Pancreas (tissue), 10 donors: ENCODE measurements at regions not wholly inside any gene's neighbourhood (a gene's known extent, or its start where the extent isn't known, plus 50 kb on each side); places are given as distances from the start of the nearest gene placed in this dataset.

Source experiments
- ATAC-seq, 4 donors: fragments of 200-7000 bp; cut with Tn5 transposase; one replicate each; pipeline versions ENCODE4 v1.8.0 to v1.9.1; 2020; ENCODE audit warnings: mild to moderate bottlenecking in 4 of 4, moderate library complexity in 4 of 4
- DNase-seq, 6 donors: peaks; one replicate each; pipeline ENCODE4 v3.0.0-alpha.2; 2020
- FAIRE-seq: peaks from 2 replicates; lab custom pipeline; 2012; peaks lifted over from hg19 to GRCh38; lab: Jason Lieb, UNC
- H3K27ac ChIP-seq, 4 donors: fragments of 200-600 bp; sonication (generic); 1 replicate in 3 of 4; 2 replicates in 1 of 4; pipeline versions ENCODE4 v1.5.0 to v1.8.0; 2020
- H3K27me3 ChIP-seq, 4 donors: fragments of 200-600 bp; one replicate each; pipeline ENCODE4 v1.8.0; 2021
- H3K36me3 ChIP-seq, 3 donors: fragments of 200-600 bp; sonication (generic) in 1 of 3; one replicate each; pipeline versions ENCODE4 v1.5.0 to v1.8.0; 2020 to 2021
- H3K4me1 ChIP-seq, 3 donors: fragments of 200-600 bp; one replicate each; pipeline ENCODE4 v1.8.0; 2021
- H3K4me3 ChIP-seq, 4 donors: fragments of 200-600 bp; sonication (generic) in 2 of 4; one replicate each; pipeline versions ENCODE4 v1.5.0 to v1.8.0; 2020 to 2021
- H3K9me3 ChIP-seq, 4 donors: fragments of 200-600 bp; one replicate each; pipeline ENCODE4 v1.8.0; 2021
- WGBS, 2 donors: extraction: QIAGEN DNeasy Blood & Tissue Kit; methylation state at CpG; one replicate each; pipeline ENCODE4 v1.1.7; 2013; 5-methylcytosine and 5-hydroxymethylcytosine counted together
- intact Hi-C, 3 donors: fragments of 100-400 bp; cut with DNase I; formaldehyde crosslinking; loops; one replicate each; pipeline versions ENCODE4 v1.11.1 to v1.14.2; 2022
- TF ChIP-seq, protein P1 (sequence below), 4 donors: fragments of 200-600 bp; sonication (generic) in 3 of 4; IDR thresholded peaks; one replicate each; pipeline versions ENCODE4 v1.5.0 to v1.8.0; 2021; ENCODE audit warnings: antibody characterized with exemption in 4 of 4
- donor health status: healthy with polysubstance abuse.
- donor health status: DM: no; HTN: no; CAD: no; lungs with moderate emphysema.
- donor health status: DM: no; HTN: no; CAD: no.
- donor health status: control.
- donor health status: control.
- donor health status: Bipolar disorder and iron deficiency.
- donor health status: DM: yes; HTN: yes; CAD: no.
- donor health status: DM: no; HTN: no; CAD: no.
- donor health status: DM: no; HTN: no; CAD: no.
- donor health status: DM: yes; HTN: yes; CAD: no.

GRCh38 chr14:25846246-25846645, 751.6 kb downstream of the NOVA1 start:
- intact Hi-C loops, result loop anchor here in 1 of 3 donors (10.0 kb wide), 1 partner anchor 281 kb away; no protein-coding TSS in a partner anchor
- DNase-seq (no peak), FAIRE-seq (no peak), ATAC-seq (no peak)
- TF ChIP-seq, protein P1, sequence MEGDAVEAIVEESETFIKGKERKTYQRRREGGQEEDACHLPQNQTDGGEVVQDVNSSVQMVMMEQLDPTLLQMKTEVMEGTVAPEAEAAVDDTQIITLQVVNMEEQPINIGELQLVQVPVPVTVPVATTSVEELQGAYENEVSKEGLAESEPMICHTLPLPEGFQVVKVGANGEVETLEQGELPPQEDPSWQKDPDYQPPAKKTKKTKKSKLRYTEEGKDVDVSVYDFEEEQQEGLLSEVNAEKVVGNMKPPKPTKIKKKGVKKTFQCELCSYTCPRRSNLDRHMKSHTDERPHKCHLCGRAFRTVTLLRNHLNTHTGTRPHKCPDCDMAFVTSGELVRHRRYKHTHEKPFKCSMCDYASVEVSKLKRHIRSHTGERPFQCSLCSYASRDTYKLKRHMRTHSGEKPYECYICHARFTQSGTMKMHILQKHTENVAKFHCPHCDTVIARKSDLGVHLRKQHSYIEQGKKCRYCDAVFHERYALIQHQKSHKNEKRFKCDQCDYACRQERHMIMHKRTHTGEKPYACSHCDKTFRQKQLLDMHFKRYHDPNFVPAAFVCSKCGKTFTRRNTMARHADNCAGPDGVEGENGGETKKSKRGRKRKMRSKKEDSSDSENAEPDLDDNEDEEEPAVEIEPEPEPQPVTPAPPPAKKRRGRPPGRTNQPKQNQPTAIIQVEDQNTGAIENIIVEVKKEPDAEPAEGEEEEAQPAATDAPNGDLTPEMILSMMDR (IDR thresholded peaks at IDR 0.05), result no peak
- H3K4me1 ChIP-seq, result no peaks in the 10 kb centered on the region
- H3K27me3 ChIP-seq, result no peaks in the 10 kb centered on the region
- H3K27ac ChIP-seq, result no peak overlapping the region
- WGBS, 2 donors, result 62 to 73% methylated on average over 5 of the region's 5 CpGs
- H3K36me3 ChIP-seq, result no peaks in the 10 kb centered on the region
- H3K4me3 ChIP-seq, result no peak overlapping the region
- no peaks in the 10 kb centered on the region for H3K9me3 ChIP-seq

- no peaks in the 10 kb centered on the region for H3K4me1 ChIP-seq
- WGBS, 2 donors, result 49 to 60% methylated on average over 5 of the region's 5 CpGs
- H3K27ac ChIP-seq, result no peak overlapping the region
- no peaks in the 10 kb centered on the region for H3K27me3 ChIP-seq
- FAIRE-seq, result no peak
- no peak for ATAC-seq
- intact Hi-C loops, result loop anchor here in 1 of 3 donors (10.0 kb wide), 1 partner anchor 279 kb away; no protein-coding TSS in a partner anchor
- no peaks in the 10 kb centered on the region for H3K36me3 ChIP-seq
- no peak for DNase-seq
- no peak overlapping the region for H3K4me3 ChIP-seq
- TF ChIP-seq, protein P1 (IDR thresholded peaks at IDR 0.05), result no peak
- no peaks in the 10 kb centered on the region for H3K9me3 ChIP-seq
These were observed 754.1 kb downstream of the NOVA1 start for GRCh38 chr14:25843481-25844470.

- 66 to 74% methylated on average over 2 of the region's 2 CpGs for WGBS, 2 donors
- Histone ChIP-seq H3K4me3 (no peak overlapping the region), H3K27ac (no peak overlapping the region), H3K9me3 (no peaks in the 10 kb centered on the region), H3K27me3 (no peaks in the 10 kb centered on the region), H3K36me3 (no peaks in the 10 kb centered on the region), H3K4me1 (no peaks in the 10 kb centered on the region)
- no peak for DNase-seq
- no peak for ATAC-seq
- TF ChIP-seq, protein P1 (IDR thresholded peaks at IDR 0.05), result no peak
- FAIRE-seq, result no peak
- intact Hi-C loops, result loop anchor here in 1 of 3 donors (10.0 kb wide), 1 partner anchor 276 kb away; no protein-coding TSS in a partner anchor
These were observed 756.6 kb downstream of the NOVA1 start for GRCh38 chr14:25841226-25841625.

DNA sequence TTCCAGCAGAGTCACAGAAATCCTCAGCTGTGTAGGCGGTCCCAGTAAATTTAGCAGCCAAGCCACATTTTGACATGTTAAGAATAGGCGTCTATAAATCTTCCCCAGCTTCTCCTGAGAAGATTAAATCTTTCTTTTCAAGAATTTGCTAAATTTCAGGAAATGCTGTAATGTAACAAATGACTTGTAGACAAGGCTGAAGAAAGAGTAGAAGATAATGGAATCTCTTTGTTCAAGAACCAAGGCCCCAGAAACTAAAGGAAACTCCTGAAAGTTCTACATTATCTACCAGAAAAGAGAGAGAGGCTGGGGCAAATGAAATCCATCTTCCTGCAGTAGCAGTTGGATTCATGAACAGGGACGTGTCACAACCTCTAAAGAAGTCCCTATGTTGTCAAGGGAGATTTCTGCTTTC, 760.3 kb downstream of the NOVA1 start:
- TF ChIP-seq, protein P1 (IDR thresholded peaks at IDR 0.05), result no peak
- intact Hi-C loops, result no loop called here
- H3K4me1 ChIP-seq, result no peaks in the 10 kb centered on the region
- no peak overlapping the region for H3K4me3 ChIP-seq
- H3K27me3 ChIP-seq, result no peaks in the 10 kb centered on the region
- H3K9me3 ChIP-seq, result no peaks in the 10 kb centered on the region
- no peak for DNase-seq
- no peak for ATAC-seq
- no peak overlapping the region for H3K27ac ChIP-seq
- WGBS, 2 donors, result 40 to 59% methylated on average over 3 of the region's 3 CpGs
- H3K36me3 ChIP-seq, result no peaks in the 10 kb centered on the region
- FAIRE-seq, result no peak

- TF ChIP-seq, protein P1 (IDR thresholded peaks at IDR 0.05), result no peak
- Histone ChIP-seq H3K4me3 (no peak overlapping the region), H3K9me3 (no peaks in the 10 kb centered on the region), H3K4me1 (no peaks in the 10 kb centered on the region), H3K36me3 (no peaks in the 10 kb centered on the region), H3K27ac (no peak overlapping the region), H3K27me3 (no peaks in the 10 kb centered on the region)
- whole genome bisulfite sequencing, 2 donors, result 13 to 16% methylated on average over 3 of the region's 3 CpGs
- intact Hi-C loops, result no loop called here
- no peak for ATAC-seq
- DNase-seq, result no peak
- no peak for FAIRE-seq
These were observed 761.2 kb downstream of the NOVA1 start for GRCh38 chr14:25836636-25837035.
